Liver (tissue), 8 donors: ENCODE measurements at regions not wholly inside any gene's neighbourhood (a gene's known extent, or its start where the extent isn't known, plus 50 kb on each side); places are given as distances from the start of the nearest gene placed in this dataset.

Experiments used
- DNase-seq: peaks from one replicate; pipeline ENCODE4 v3.0.0-alpha.2; 2017; ENCODE audit warnings: low spot score
- H3K27ac ChIP-seq, 2 donors: one replicate each; pipeline ENCODE4 v1.7.0; 2013; ENCODE audit warnings: inconsistent platforms in 2 of 2, low read length in 2 of 2, control low read depth in 1 of 2, low read depth in 1 of 2, mild to moderate bottlenecking in 1 of 2
- H3K27me3 ChIP-seq, 4 donors: one replicate each; pipeline versions ENCODE4 v1.6.1 to v1.7.0; 2013; ENCODE audit warnings: low read length in 3 of 4, inconsistent platforms in 1 of 4, mild to moderate bottlenecking in 1 of 4, moderate library complexity in 1 of 4; ENCODE audit not compliant: control insufficient read depth in 4 of 4, insufficient read depth in 4 of 4
- H3K36me3 ChIP-seq, 4 donors: one replicate each; pipeline versions ENCODE4 v1.6.1 to v1.7.0; 2013; ENCODE audit warnings: low read length in 3 of 4, mild to moderate bottlenecking in 3 of 4, low read depth in 1 of 4, moderate library complexity in 1 of 4; ENCODE audit not compliant: control insufficient read depth in 4 of 4, insufficient read depth in 3 of 4
- H3K4me1 ChIP-seq, 4 donors: one replicate each; pipeline versions ENCODE4 v1.6.1 to v1.7.0; 2013; ENCODE audit warnings: low read length in 3 of 4, mild to moderate bottlenecking in 3 of 4, moderate library complexity in 1 of 4; ENCODE audit not compliant: control insufficient read depth in 4 of 4, insufficient read depth in 4 of 4
- H3K4me3 ChIP-seq, 3 donors: one replicate each; pipeline versions ENCODE4 v1.6.1 to v1.7.0; 2013; ENCODE audit warnings: low read length in 3 of 3, control low read depth in 1 of 3, low read depth in 1 of 3, mild to moderate bottlenecking in 1 of 3
- H3K9ac ChIP-seq, 2 donors: one replicate each; pipeline ENCODE4 v1.7.0; 2013; ENCODE audit warnings: low read length in 2 of 2, mild to moderate bottlenecking in 2 of 2, moderate library complexity in 2 of 2, control low read depth in 1 of 2, low read depth in 1 of 2
- H3K9me3 ChIP-seq, 4 donors: one replicate each; pipeline versions ENCODE4 v1.6.1 to v1.7.0; 2013; ENCODE audit warnings: low read length in 3 of 4; ENCODE audit not compliant: control insufficient read depth in 4 of 4
- EGR1 ChIP-seq, 2 donors: IDR thresholded peaks; 2 replicates each; pipeline ENCODE4 v1.6.1; 2016 to 2018; ENCODE audit warnings: antibody characterized with exemption in 2 of 2, low read depth in 2 of 2
- FOXA1 ChIP-seq: IDR thresholded peaks from 2 replicates; pipeline ENCODE4 v1.6.1; 2016; ENCODE audit warnings: antibody characterized with exemption
- FOXA2 ChIP-seq: IDR thresholded peaks from 2 replicates; pipeline ENCODE4 v1.6.1; 2016; ENCODE audit warnings: antibody characterized with exemption
- HNF4A ChIP-seq, 2 donors: conservative IDR thresholded peaks; 2 replicates each; pipeline ENCODE4 v1.6.1; 2016; ENCODE audit warnings: antibody characterized with exemption in 2 of 2, mild to moderate bottlenecking in 2 of 2
- HNF4G ChIP-seq: IDR thresholded peaks from 2 replicates; pipeline ENCODE4 v1.6.1; 2016; ENCODE audit warnings: antibody characterized with exemption
- JUND ChIP-seq, 2 donors: IDR thresholded peaks; 2 replicates each; pipeline ENCODE4 v1.6.1; 2016; ENCODE audit warnings: antibody characterized with exemption in 2 of 2
- NR2F2 ChIP-seq: IDR thresholded peaks from 2 replicates; pipeline ENCODE4 v1.6.1; 2016; ENCODE audit warnings: antibody characterized with exemption
- RAD21 ChIP-seq, 2 donors: IDR thresholded peaks; 2 replicates each; pipeline ENCODE4 v1.6.1; 2016; ENCODE audit warnings: antibody characterized with exemption in 2 of 2, mild to moderate bottlenecking in 2 of 2
- RXRA ChIP-seq, 2 donors: IDR thresholded peaks; 2 replicates each; pipeline ENCODE4 v1.6.1; 2017 to 2018; ENCODE audit warnings: antibody characterized with exemption in 2 of 2, mild to moderate bottlenecking in 1 of 2
- SP1 ChIP-seq: IDR thresholded peaks from 2 replicates; pipeline ENCODE4 v1.6.1; 2018; ENCODE audit warnings: antibody characterized with exemption, mild to moderate bottlenecking
- TAF1 ChIP-seq: conservative IDR thresholded peaks from 2 replicates; pipeline ENCODE4 v1.6.1; 2016; ENCODE audit warnings: antibody characterized with exemption, mild to moderate bottlenecking
- YY1 ChIP-seq: IDR thresholded peaks from 2 replicates; pipeline ENCODE4 v1.6.1; 2016; ENCODE audit warnings: antibody characterized with exemption, mild to moderate bottlenecking
- WGBS: extraction: QIAGEN DNeasy Blood & Tissue Kit; methylation state at CpG from one replicate; pipeline ENCODE4 v1.1.7; 2013; 5-methylcytosine and 5-hydroxymethylcytosine counted together
- TF ChIP-seq, protein P1 (sequence below): IDR thresholded peaks from 2 replicates; pipeline ENCODE4 v1.6.1; 2016; ENCODE audit warnings: antibody characterized with exemption
- TF ChIP-seq, protein P2 (sequence below): IDR thresholded peaks from 2 replicates; pipeline ENCODE4 v1.6.1; 2016; ENCODE audit warnings: antibody characterized with exemption
- TF ChIP-seq, protein P3 (sequence below): IDR thresholded peaks from 2 replicates; pipeline ENCODE4 v1.6.1; 2016; ENCODE audit warnings: antibody characterized with exemption, mild to moderate bottlenecking
- TF ChIP-seq, protein P4 (sequence below): fragments of 150-350 bp; IDR thresholded peaks from 2 replicates; pipeline ENCODE4 v1.5.1; 2017; ENCODE audit warnings: improper control_type of control experiment, low read depth, low read length; ENCODE audit not compliant: missing input control
- TF ChIP-seq, protein P5 (sequence below): IDR thresholded peaks from 2 replicates; pipeline ENCODE4 v1.6.1; 2016; ENCODE audit warnings: antibody characterized with exemption
- donor health status: healthy.
- donor health status: healthy.
- donor health status: healthy.
- donor health status: healthy.
- donor health status: healthy.

DNA sequence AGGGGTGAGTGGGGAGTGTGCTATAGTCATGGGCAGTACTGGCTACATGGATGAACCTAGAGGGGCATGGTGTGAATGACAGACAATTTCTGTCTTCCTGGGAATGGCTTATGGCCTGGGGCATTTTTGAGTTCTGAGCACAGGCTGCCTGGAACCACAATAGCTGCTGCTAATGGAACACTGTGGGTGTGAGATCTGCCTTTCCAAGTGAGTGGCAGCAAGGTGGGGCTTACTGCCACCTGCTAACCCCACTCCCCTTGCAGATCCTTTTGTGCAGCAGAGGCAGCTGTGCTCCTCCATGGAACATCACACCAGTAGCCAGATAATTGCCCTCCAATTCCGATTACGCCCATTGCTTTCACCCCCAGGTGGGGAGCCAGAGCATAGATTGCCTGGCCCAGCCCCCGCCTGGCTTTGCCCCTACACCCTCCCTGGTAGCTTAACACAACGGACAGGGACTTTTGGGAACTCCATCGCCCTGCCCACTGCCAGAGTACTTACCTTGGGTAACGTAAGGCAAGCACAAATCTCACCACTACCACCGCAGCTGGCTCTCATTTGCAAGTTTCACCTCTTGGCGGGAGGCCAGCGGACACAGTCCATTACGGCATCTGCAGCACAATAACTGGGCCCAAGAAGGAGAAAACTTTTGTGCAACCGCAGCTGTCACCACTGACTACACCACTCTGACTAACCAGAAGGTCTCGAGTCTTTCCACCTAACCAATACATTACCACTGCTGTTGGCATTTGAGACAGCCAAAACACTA, 421.2 kb upstream of the NWD2 start:
- no peak for DNase-seq
- WGBS: 86% methylated on average over 12 of the region's 12 CpGs
- Histone ChIP-seq H3K4me3 (no peak overlapping the region), H3K27ac (no peak overlapping the region), H3K4me1 (no peaks in the 10 kb centered on the region), H3K9me3 (no peaks in the 10 kb centered on the region), H3K27me3 (no peaks in the 10 kb centered on the region), H3K36me3 (no peaks in the 10 kb centered on the region), H3K9ac (no peak overlapping the region)
- TF ChIP-seq SP1 (no peak), FOXA1 (no peak), HNF4A (conservative IDR thresholded peaks at IDR 0.05) (no peak)

DNA sequence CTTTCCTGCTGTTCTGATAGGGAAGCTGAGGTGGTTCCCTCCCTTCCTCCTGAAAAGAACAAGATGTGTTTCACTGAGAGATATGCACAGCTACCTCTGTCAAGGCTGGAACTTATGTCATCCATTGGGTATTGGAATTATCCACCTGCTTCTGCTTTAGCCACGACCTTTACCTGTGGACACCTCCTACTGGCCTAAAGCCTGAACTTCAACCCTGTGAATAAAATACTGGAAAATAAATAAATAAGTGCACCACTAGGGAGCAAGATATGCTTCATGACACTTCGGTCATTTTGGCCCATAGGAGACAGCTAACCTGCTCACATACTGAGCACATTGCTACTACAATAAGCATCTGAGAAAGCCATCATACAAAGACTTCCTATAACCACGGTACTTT, 419.9 kb upstream of the NWD2 start:
- Histone ChIP-seq H3K27ac (no peak overlapping the region), H3K9ac (no peak overlapping the region), H3K4me3 (no peak overlapping the region), H3K4me1 (no peaks in the 10 kb centered on the region), H3K36me3 (no peaks in the 10 kb centered on the region), H3K27me3 (no peaks in the 10 kb centered on the region), H3K9me3 (no peaks in the 10 kb centered on the region)
- DNase-seq: no peak
- 64% methylated on average over 3 of the region's 3 CpGs for WGBS
- TF ChIP-seq, protein P1, sequence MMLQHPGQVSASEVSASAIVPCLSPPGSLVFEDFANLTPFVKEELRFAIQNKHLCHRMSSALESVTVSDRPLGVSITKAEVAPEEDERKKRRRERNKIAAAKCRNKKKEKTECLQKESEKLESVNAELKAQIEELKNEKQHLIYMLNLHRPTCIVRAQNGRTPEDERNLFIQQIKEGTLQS: no peak
- TF ChIP-seq SP1: no peak
- TF ChIP-seq NR2F2: no peak
- TF ChIP-seq TAF1: no peak
- no peak for TF ChIP-seq FOXA2
- TF ChIP-seq, protein P2, sequence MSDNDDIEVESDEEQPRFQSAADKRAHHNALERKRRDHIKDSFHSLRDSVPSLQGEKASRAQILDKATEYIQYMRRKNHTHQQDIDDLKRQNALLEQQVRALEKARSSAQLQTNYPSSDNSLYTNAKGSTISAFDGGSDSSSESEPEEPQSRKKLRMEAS: no peak
- no peak for TF ChIP-seq RAD21 (IDR thresholded peaks at IDR 0.05)
- TF ChIP-seq YY1: no peak
- TF ChIP-seq, protein P3, sequence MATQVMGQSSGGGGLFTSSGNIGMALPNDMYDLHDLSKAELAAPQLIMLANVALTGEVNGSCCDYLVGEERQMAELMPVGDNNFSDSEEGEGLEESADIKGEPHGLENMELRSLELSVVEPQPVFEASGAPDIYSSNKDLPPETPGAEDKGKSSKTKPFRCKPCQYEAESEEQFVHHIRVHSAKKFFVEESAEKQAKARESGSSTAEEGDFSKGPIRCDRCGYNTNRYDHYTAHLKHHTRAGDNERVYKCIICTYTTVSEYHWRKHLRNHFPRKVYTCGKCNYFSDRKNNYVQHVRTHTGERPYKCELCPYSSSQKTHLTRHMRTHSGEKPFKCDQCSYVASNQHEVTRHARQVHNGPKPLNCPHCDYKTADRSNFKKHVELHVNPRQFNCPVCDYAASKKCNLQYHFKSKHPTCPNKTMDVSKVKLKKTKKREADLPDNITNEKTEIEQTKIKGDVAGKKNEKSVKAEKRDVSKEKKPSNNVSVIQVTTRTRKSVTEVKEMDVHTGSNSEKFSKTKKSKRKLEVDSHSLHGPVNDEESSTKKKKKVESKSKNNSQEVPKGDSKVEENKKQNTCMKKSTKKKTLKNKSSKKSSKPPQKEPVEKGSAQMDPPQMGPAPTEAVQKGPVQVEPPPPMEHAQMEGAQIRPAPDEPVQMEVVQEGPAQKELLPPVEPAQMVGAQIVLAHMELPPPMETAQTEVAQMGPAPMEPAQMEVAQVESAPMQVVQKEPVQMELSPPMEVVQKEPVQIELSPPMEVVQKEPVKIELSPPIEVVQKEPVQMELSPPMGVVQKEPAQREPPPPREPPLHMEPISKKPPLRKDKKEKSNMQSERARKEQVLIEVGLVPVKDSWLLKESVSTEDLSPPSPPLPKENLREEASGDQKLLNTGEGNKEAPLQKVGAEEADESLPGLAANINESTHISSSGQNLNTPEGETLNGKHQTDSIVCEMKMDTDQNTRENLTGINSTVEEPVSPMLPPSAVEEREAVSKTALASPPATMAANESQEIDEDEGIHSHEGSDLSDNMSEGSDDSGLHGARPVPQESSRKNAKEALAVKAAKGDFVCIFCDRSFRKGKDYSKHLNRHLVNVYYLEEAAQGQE: no peak
- no peak for TF ChIP-seq HNF4G
- TF ChIP-seq RXRA (IDR thresholded peaks at IDR 0.05): no peak
- no peak for TF ChIP-seq EGR1 (IDR thresholded peaks at IDR 0.05; ENCODE audit: low read depth in 2 of 2)
- TF ChIP-seq, protein P4, sequence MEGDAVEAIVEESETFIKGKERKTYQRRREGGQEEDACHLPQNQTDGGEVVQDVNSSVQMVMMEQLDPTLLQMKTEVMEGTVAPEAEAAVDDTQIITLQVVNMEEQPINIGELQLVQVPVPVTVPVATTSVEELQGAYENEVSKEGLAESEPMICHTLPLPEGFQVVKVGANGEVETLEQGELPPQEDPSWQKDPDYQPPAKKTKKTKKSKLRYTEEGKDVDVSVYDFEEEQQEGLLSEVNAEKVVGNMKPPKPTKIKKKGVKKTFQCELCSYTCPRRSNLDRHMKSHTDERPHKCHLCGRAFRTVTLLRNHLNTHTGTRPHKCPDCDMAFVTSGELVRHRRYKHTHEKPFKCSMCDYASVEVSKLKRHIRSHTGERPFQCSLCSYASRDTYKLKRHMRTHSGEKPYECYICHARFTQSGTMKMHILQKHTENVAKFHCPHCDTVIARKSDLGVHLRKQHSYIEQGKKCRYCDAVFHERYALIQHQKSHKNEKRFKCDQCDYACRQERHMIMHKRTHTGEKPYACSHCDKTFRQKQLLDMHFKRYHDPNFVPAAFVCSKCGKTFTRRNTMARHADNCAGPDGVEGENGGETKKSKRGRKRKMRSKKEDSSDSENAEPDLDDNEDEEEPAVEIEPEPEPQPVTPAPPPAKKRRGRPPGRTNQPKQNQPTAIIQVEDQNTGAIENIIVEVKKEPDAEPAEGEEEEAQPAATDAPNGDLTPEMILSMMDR: no peak
- no peak for TF ChIP-seq HNF4A (conservative IDR thresholded peaks at IDR 0.05)
- TF ChIP-seq JUND (IDR thresholded peaks at IDR 0.05): no peak
- TF ChIP-seq FOXA1: no peak
- TF ChIP-seq, protein P5, sequence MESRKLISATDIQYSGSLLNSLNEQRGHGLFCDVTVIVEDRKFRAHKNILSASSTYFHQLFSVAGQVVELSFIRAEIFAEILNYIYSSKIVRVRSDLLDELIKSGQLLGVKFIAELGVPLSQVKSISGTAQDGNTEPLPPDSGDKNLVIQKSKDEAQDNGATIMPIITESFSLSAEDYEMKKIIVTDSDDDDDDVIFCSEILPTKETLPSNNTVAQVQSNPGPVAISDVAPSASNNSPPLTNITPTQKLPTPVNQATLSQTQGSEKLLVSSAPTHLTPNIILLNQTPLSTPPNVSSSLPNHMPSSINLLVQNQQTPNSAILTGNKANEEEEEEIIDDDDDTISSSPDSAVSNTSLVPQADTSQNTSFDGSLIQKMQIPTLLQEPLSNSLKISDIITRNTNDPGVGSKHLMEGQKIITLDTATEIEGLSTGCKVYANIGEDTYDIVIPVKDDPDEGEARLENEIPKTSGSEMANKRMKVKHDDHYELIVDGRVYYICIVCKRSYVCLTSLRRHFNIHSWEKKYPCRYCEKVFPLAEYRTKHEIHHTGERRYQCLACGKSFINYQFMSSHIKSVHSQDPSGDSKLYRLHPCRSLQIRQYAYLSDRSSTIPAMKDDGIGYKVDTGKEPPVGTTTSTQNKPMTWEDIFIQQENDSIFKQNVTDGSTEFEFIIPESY: no peak
